Liver (tissue), 7 donors: ENCODE measurements at regions not wholly inside any gene's neighbourhood (a gene's known extent, or its start where the extent isn't known, plus 50 kb on each side); places are given as distances from the start of the nearest gene placed in this dataset.

Source experiments
- DNase-seq: peaks from one replicate; pipeline ENCODE4 v3.0.0-alpha.2; 2017; ENCODE audit warnings: low spot score
- H3K27ac ChIP-seq, 2 donors: one replicate each; pipeline ENCODE4 v1.7.0; 2013; ENCODE audit warnings: inconsistent platforms in 2 of 2, low read length in 2 of 2, control low read depth in 1 of 2, low read depth in 1 of 2, mild to moderate bottlenecking in 1 of 2
- H3K27me3 ChIP-seq, 4 donors: one replicate each; pipeline versions ENCODE4 v1.6.1 to v1.7.0; 2013; ENCODE audit warnings: low read length in 3 of 4, inconsistent platforms in 1 of 4, mild to moderate bottlenecking in 1 of 4, moderate library complexity in 1 of 4; ENCODE audit not compliant: control insufficient read depth in 4 of 4, insufficient read depth in 4 of 4
- H3K36me3 ChIP-seq, 4 donors: one replicate each; pipeline versions ENCODE4 v1.6.1 to v1.7.0; 2013; ENCODE audit warnings: low read length in 3 of 4, mild to moderate bottlenecking in 3 of 4, low read depth in 1 of 4, moderate library complexity in 1 of 4; ENCODE audit not compliant: control insufficient read depth in 4 of 4, insufficient read depth in 3 of 4
- H3K4me1 ChIP-seq, 4 donors: one replicate each; pipeline versions ENCODE4 v1.6.1 to v1.7.0; 2013; ENCODE audit warnings: low read length in 3 of 4, mild to moderate bottlenecking in 3 of 4, moderate library complexity in 1 of 4; ENCODE audit not compliant: control insufficient read depth in 4 of 4, insufficient read depth in 4 of 4
- H3K4me3 ChIP-seq, 3 donors: one replicate each; pipeline versions ENCODE4 v1.6.1 to v1.7.0; 2013; ENCODE audit warnings: low read length in 3 of 3, control low read depth in 1 of 3, low read depth in 1 of 3, mild to moderate bottlenecking in 1 of 3
- H3K9ac ChIP-seq, 2 donors: one replicate each; pipeline ENCODE4 v1.7.0; 2013; ENCODE audit warnings: low read length in 2 of 2, mild to moderate bottlenecking in 2 of 2, moderate library complexity in 2 of 2, control low read depth in 1 of 2, low read depth in 1 of 2
- H3K9me3 ChIP-seq, 4 donors: one replicate each; pipeline versions ENCODE4 v1.6.1 to v1.7.0; 2013; ENCODE audit warnings: low read length in 3 of 4; ENCODE audit not compliant: control insufficient read depth in 4 of 4
- EGR1 ChIP-seq, 2 donors: IDR thresholded peaks; 2 replicates each; pipeline ENCODE4 v1.6.1; 2016 to 2018; ENCODE audit warnings: antibody characterized with exemption in 2 of 2, low read depth in 2 of 2
- FOXA1 ChIP-seq: IDR thresholded peaks from 2 replicates; pipeline ENCODE4 v1.6.1; 2016; ENCODE audit warnings: antibody characterized with exemption
- FOXA2 ChIP-seq: IDR thresholded peaks from 2 replicates; pipeline ENCODE4 v1.6.1; 2016; ENCODE audit warnings: antibody characterized with exemption
- GABPA ChIP-seq, 2 donors: IDR thresholded peaks in 1 of 2; conservative IDR thresholded peaks in 1 of 2; 2 replicates each; pipeline ENCODE4 v1.6.1; 2016; ENCODE audit warnings: antibody characterized with exemption in 2 of 2, mild to moderate bottlenecking in 1 of 2, moderate library complexity in 1 of 2
- HNF4A ChIP-seq, 2 donors: conservative IDR thresholded peaks; 2 replicates each; pipeline ENCODE4 v1.6.1; 2016; ENCODE audit warnings: antibody characterized with exemption in 2 of 2, mild to moderate bottlenecking in 2 of 2
- HNF4G ChIP-seq: IDR thresholded peaks from 2 replicates; pipeline ENCODE4 v1.6.1; 2016; ENCODE audit warnings: antibody characterized with exemption
- NR2F2 ChIP-seq: IDR thresholded peaks from 2 replicates; pipeline ENCODE4 v1.6.1; 2016; ENCODE audit warnings: antibody characterized with exemption
- RAD21 ChIP-seq, 2 donors: IDR thresholded peaks; 2 replicates each; pipeline ENCODE4 v1.6.1; 2016; ENCODE audit warnings: antibody characterized with exemption in 2 of 2, mild to moderate bottlenecking in 2 of 2
- REST ChIP-seq: IDR thresholded peaks from 2 replicates; pipeline ENCODE4 v1.6.1; 2016; ENCODE audit warnings: antibody characterized with exemption, mild to moderate bottlenecking
- RXRA ChIP-seq, 2 donors: IDR thresholded peaks; 2 replicates each; pipeline ENCODE4 v1.6.1; 2017 to 2018; ENCODE audit warnings: antibody characterized with exemption in 2 of 2, mild to moderate bottlenecking in 1 of 2
- SP1 ChIP-seq: IDR thresholded peaks from 2 replicates; pipeline ENCODE4 v1.6.1; 2018; ENCODE audit warnings: antibody characterized with exemption, mild to moderate bottlenecking
- TAF1 ChIP-seq: conservative IDR thresholded peaks from 2 replicates; pipeline ENCODE4 v1.6.1; 2016; ENCODE audit warnings: antibody characterized with exemption, mild to moderate bottlenecking
- YY1 ChIP-seq: IDR thresholded peaks from 2 replicates; pipeline ENCODE4 v1.6.1; 2016; ENCODE audit warnings: antibody characterized with exemption, mild to moderate bottlenecking
- ZBTB33 ChIP-seq: IDR thresholded peaks from 2 replicates; pipeline ENCODE4 v1.6.1; 2016; ENCODE audit warnings: antibody characterized with exemption
- WGBS: extraction: QIAGEN DNeasy Blood & Tissue Kit; methylation state at CpG from one replicate; pipeline ENCODE4 v1.1.7; 2013; 5-methylcytosine and 5-hydroxymethylcytosine counted together
- donor health status: healthy.
- donor health status: healthy.
- donor health status: healthy.
- donor health status: healthy.

GRCh38 chr7:17176371-17177032 is 122.0 kb upstream of the AHR start:
- DNase-seq, result no peak
- TF ChIP-seq REST (no peak), NR2F2 (no peak), YY1 (no peak), EGR1 (IDR thresholded peaks at IDR 0.05; ENCODE audit: low read depth in 2 of 2) (no peak), HNF4G (no peak), TAF1 (no peak), GABPA (IDR thresholded peaks at IDR 0.05 in 1 of 2, conservative IDR thresholded peaks at IDR 0.05 in 1 of 2) (no peak), RAD21 (IDR thresholded peaks at IDR 0.05) (no peak), RXRA (IDR thresholded peaks at IDR 0.05) (no peak), FOXA2 (no peak), FOXA1 (no peak)

GRCh38 chr7:17178545-17178944 is 119.9 kb upstream of the AHR start:
- H3K4me3 ChIP-seq, result no peak overlapping the region
- 89% methylated on average over 2 of the region's 2 CpGs for WGBS
- no peaks in the 10 kb centered on the region for H3K36me3 ChIP-seq
- no peak overlapping the region for H3K9ac ChIP-seq
- peaks cover 0 to 1% (median 0%) of the 10 kb centered on the region in 4 donors for H3K9me3 ChIP-seq
- no peak overlapping the region for H3K27ac ChIP-seq
- no peaks in the 10 kb centered on the region for H3K27me3 ChIP-seq
- DNase-seq, result no peak
- H3K4me1 ChIP-seq, result no peaks in the 10 kb centered on the region
- TF ChIP-seq YY1 (no peak), TAF1 (no peak), ZBTB33 (no peak), HNF4A (conservative IDR thresholded peaks at IDR 0.05) (no peak), RXRA (IDR thresholded peaks at IDR 0.05) (no peak), NR2F2 (no peak), EGR1 (IDR thresholded peaks at IDR 0.05; ENCODE audit: low read depth in 2 of 2) (no peak), SP1 (no peak), FOXA2 (no peak), REST (no peak), HNF4G (no peak), GABPA (IDR thresholded peaks at IDR 0.05 in 1 of 2, conservative IDR thresholded peaks at IDR 0.05 in 1 of 2) (no peak)

More at GRCh38 chr7:17176371-17177032, 122.0 kb upstream of the AHR start:
- Histone ChIP-seq H3K9ac (no peak overlapping the region), H3K9me3 (peaks cover 0 to 1% (median 0%) of the 10 kb centered on the region in 4 donors), H3K36me3 (no peaks in the 10 kb centered on the region), H3K27me3 (no peaks in the 10 kb centered on the region), H3K4me1 (no peaks in the 10 kb centered on the region), H3K27ac (no peak overlapping the region), H3K4me3 (no peak overlapping the region)
- 93% methylated on average over 11 of the region's 11 CpGs for WGBS
